ENCODE measurements at regions not wholly inside any gene's neighbourhood (a gene's known extent, or its start where the extent isn't known, plus 50 kb on each side); places are given as distances from the start of the nearest gene placed in this dataset.

GRCh38 chr2:150690261-150690660, 202.8 kb upstream of the RND3 start:
- intact Hi-C loops (cut with micrococcal nuclease; ENCODE audit: unreplicated experiment) = no loop called here
- no peaks in the 10 kb centered on the region for H3K27me3 Mint-ChIP-seq (ENCODE audit: insufficient read depth, unreplicated experiment)
- no peaks in the 10 kb centered on the region for H3K4me1 Mint-ChIP-seq (ENCODE audit: low read depth, unreplicated experiment)
- no peak overlapping the region for H3K4me3 Mint-ChIP-seq (ENCODE audit: unreplicated experiment)
- Histone ChIP-seq H3K36me3 (ENCODE audit: control insufficient read depth, insufficient read depth, low read length) (no peaks in the 10 kb centered on the region), H3K4me3 (ENCODE audit: low read depth, low read length) (no peak overlapping the region), H3K27me3 (replicated peaks; ENCODE audit: control insufficient read depth, insufficient read depth, low read length) (no peaks in the 10 kb centered on the region), H3K9me3 (no peaks in the 10 kb centered on the region), H3K4me1 (peaks cover 7% of the 10 kb centered on the region)
- TF ChIP-seq CTCF (IDR thresholded peaks at IDR 0.05; ENCODE audit: insufficient read depth in 1 of 2, low read depth in 1 of 2, low read length in 1 of 2, severe bottlenecking in 1 of 2, unreplicated experiment in 1 of 2) = no peak
- H3K27ac Mint-ChIP-seq (ENCODE audit: unreplicated experiment) = no peak overlapping the region
- no peaks in the 10 kb centered on the region for H3K36me3 Mint-ChIP-seq (ENCODE audit: insufficient read depth, unreplicated experiment)
- POLR2A ChIA-PET = no interaction called here
- no TSS peak for BruUV-seq (replicated peaks)
- DNase-seq = no peak
- no peaks in the 10 kb centered on the region for H3K9me3 Mint-ChIP-seq (ENCODE audit: unreplicated experiment)
- CTCF ChIA-PET = no interaction called here

GRCh38 chr2:150689590-150689989, 202.1 kb upstream of the RND3 start:
- no peak for TF ChIP-seq CTCF (IDR thresholded peaks at IDR 0.05; ENCODE audit: insufficient read depth in 1 of 2, low read depth in 1 of 2, low read length in 1 of 2, severe bottlenecking in 1 of 2, unreplicated experiment in 1 of 2)
- ChIA-PET POLR2A (no interaction called here), CTCF (no interaction called here)
- no peaks in the 10 kb centered on the region for H3K9me3 Mint-ChIP-seq (ENCODE audit: unreplicated experiment)
- intact Hi-C loops (cut with micrococcal nuclease; ENCODE audit: unreplicated experiment) = no loop called here
- no peaks in the 10 kb centered on the region for H3K36me3 ChIP-seq (ENCODE audit: control insufficient read depth, insufficient read depth, low read length)
- H3K4me1 Mint-ChIP-seq (ENCODE audit: low read depth, unreplicated experiment) = no peaks in the 10 kb centered on the region
- no peak overlapping the region for H3K4me3 ChIP-seq (ENCODE audit: low read depth, low read length)
- H3K4me1 ChIP-seq = peaks cover 7% of the 10 kb centered on the region
- H3K36me3 Mint-ChIP-seq (ENCODE audit: insufficient read depth, unreplicated experiment) = no peaks in the 10 kb centered on the region
- H3K27ac Mint-ChIP-seq (ENCODE audit: unreplicated experiment) = no peak overlapping the region
- H3K4me3 Mint-ChIP-seq (ENCODE audit: unreplicated experiment) = no peak overlapping the region
- no peaks in the 10 kb centered on the region for H3K9me3 ChIP-seq
- no TSS peak for BruUV-seq (replicated peaks)
- no peaks in the 10 kb centered on the region for H3K27me3 ChIP-seq (replicated peaks; ENCODE audit: control insufficient read depth, insufficient read depth, low read length)
- no peaks in the 10 kb centered on the region for H3K27me3 Mint-ChIP-seq (ENCODE audit: insufficient read depth, unreplicated experiment)
- DNase-seq = no peak

GRCh38 chr2:150688016-150688415, 200.5 kb upstream of the RND3 start:
- no TSS peak for BruUV-seq (replicated peaks)
- H3K4me1 ChIP-seq = peaks cover 7% of the 10 kb centered on the region
- intact Hi-C loops (cut with micrococcal nuclease; ENCODE audit: unreplicated experiment) = no loop called here
- Mint-ChIP-seq H3K27ac (ENCODE audit: unreplicated experiment) (no peak overlapping the region), H3K9me3 (ENCODE audit: unreplicated experiment) (no peaks in the 10 kb centered on the region), H3K36me3 (ENCODE audit: insufficient read depth, unreplicated experiment) (no peaks in the 10 kb centered on the region), H3K4me3 (ENCODE audit: unreplicated experiment) (no peak overlapping the region), H3K4me1 (ENCODE audit: low read depth, unreplicated experiment) (no peaks in the 10 kb centered on the region), H3K27me3 (ENCODE audit: insufficient read depth, unreplicated experiment) (no peaks in the 10 kb centered on the region)
- TF ChIP-seq CTCF (IDR thresholded peaks at IDR 0.05; ENCODE audit: insufficient read depth in 1 of 2, low read depth in 1 of 2, low read length in 1 of 2, severe bottlenecking in 1 of 2, unreplicated experiment in 1 of 2) = no peak
- no peaks in the 10 kb centered on the region for H3K36me3 ChIP-seq (ENCODE audit: control insufficient read depth, insufficient read depth, low read length)
- H3K4me3 ChIP-seq (ENCODE audit: low read depth, low read length) = no peak overlapping the region
- ChIA-PET POLR2A (no interaction called here), CTCF (no interaction called here)
- no peak for DNase-seq
- H3K27me3 ChIP-seq (replicated peaks; ENCODE audit: control insufficient read depth, insufficient read depth, low read length) = no peaks in the 10 kb centered on the region
- H3K9me3 ChIP-seq = no peaks in the 10 kb centered on the region
